ENCODE measurements at regions not wholly inside any gene's neighbourhood (a gene's known extent, or its start where the extent isn't known, plus 50 kb on each side); places are given as distances from the start of the nearest gene placed in this dataset.

- no peak for TF ChIP-seq CTCF (IDR thresholded peaks at IDR 0.05)
- no peak for TF ChIP-seq SMC3 (IDR thresholded peaks at IDR 0.05; ENCODE audit: low read depth, low read length)
- no peak for TF ChIP-seq EZH2phosphoT487 (IDR thresholded peaks at IDR 0.05; ENCODE audit: borderline replicate concordance, low read depth)
- no peak for TF ChIP-seq FOXJ3 (CRISPR knock-in tag; IDR thresholded peaks at IDR 0.05)
- TF ChIP-seq GATA2 (CRISPR knock-in tag; IDR thresholded peaks at IDR 0.05): no peak
- TF ChIP-seq POLR2AphosphoS5 (IDR thresholded peaks at IDR 0.05; ENCODE audit: low read depth, low read length): no peak
- TF ChIP-seq USF2 (IDR thresholded peaks at IDR 0.05; ENCODE audit: borderline replicate concordance, low read depth, low read length): no peak
- no peak for TF ChIP-seq RAD21 (IDR thresholded peaks at IDR 0.05; ENCODE audit: low read length)
- no peak for TF ChIP-seq NRF1 (IDR thresholded peaks at IDR 0.05; ENCODE audit: low read depth, low read length)
- no peak for TF ChIP-seq ELF1 (IDR thresholded peaks at IDR 0.05)
- no peak for TF ChIP-seq TEAD4 (IDR thresholded peaks at IDR 0.05; ENCODE audit: borderline replicate concordance, insufficient read depth)
- TF ChIP-seq MEF2A (IDR thresholded peaks at IDR 0.05; ENCODE audit: borderline replicate concordance, low read depth): no peak
Observed at GRCh38 chr21:35511696-35512162, 462.6 kb upstream of the RUNX1 start.

All from SK-N-SH (cell line).